CD4-positive, CD25-positive, alpha-beta regulatory T cell (primary cell): ENCODE measurements at regions not wholly inside any gene's neighbourhood (a gene's known extent, or its start where the extent isn't known, plus 50 kb on each side); places are given as distances from the start of the nearest gene placed in this dataset.
"Not testable (repeated sequence)": the region's sequence is repeated elsewhere in the genome, so short reads cannot be mapped to it uniquely, and the experiment has no call there.

Experiments
- ATAC-seq, 2 donors: fragments of 150-1000 bp; cut with Tn5 transposase; one replicate each; pipeline ENCODE4 v1.10.0; 2021; ENCODE audit warnings: low read depth in 2 of 2, moderate number of reproducible peaks in 2 of 2, moderate library complexity in 1 of 2
- DNase-seq, 3 donors: peaks; one replicate each; pipeline versions ENCODE4 v3.0.0 to v3.0.0-alpha.2; 2012 to 2022; ENCODE audit warnings: mixed read lengths in 1 of 3
- H3K27ac ChIP-seq: one replicate; pipeline ENCODE4 v1.7.0; 2013; ENCODE audit warnings: mild to moderate bottlenecking, low read length; ENCODE audit not compliant: insufficient read depth, poor library complexity, severe bottlenecking
- H3K27me3 ChIP-seq: one replicate; pipeline ENCODE4 v1.7.0; 2013; ENCODE audit warnings: low read length; ENCODE audit not compliant: control insufficient read depth, insufficient read depth
- H3K36me3 ChIP-seq: one replicate; pipeline ENCODE4 v1.7.0; 2013; ENCODE audit warnings: mild to moderate bottlenecking, low read length, moderate library complexity; ENCODE audit not compliant: control insufficient read depth, insufficient read depth
- H3K4me1 ChIP-seq: 2 replicates; pipeline ENCODE4 v1.7.0; 2013; ENCODE audit warnings: mild to moderate bottlenecking, low read length; ENCODE audit not compliant: insufficient read depth, control insufficient read depth, poor library complexity, severe bottlenecking
- H3K4me3 ChIP-seq: one replicate; pipeline ENCODE4 v1.7.0; 2013; ENCODE audit warnings: low read depth, mild to moderate bottlenecking, low read length, moderate library complexity
- H3K9me3 ChIP-seq, 2 experiments: 1 replicate in 1 of 2; 2 replicates in 1 of 2; pipeline ENCODE4 v1.7.0; 2013; ENCODE audit warnings: low read length in 2 of 2, mild to moderate bottlenecking in 1 of 2, moderate library complexity in 1 of 2; ENCODE audit not compliant: control insufficient read depth in 2 of 2
- H3K27ac Mint-ChIP-seq, 3 donors: one replicate each; pipeline ENCODE4 v1.8.0; 2020 to 2022; ENCODE audit warnings: mild to moderate bottlenecking in 3 of 3, mixed read lengths in 3 of 3, moderate library complexity in 2 of 3
- H3K27me3 Mint-ChIP-seq: one replicate; pipeline ENCODE4 v1.8.0; 2022; ENCODE audit warnings: mild to moderate bottlenecking, mixed read lengths
- H3K36me3 Mint-ChIP-seq: one replicate; pipeline ENCODE4 v1.8.0; 2020; ENCODE audit warnings: mixed read lengths
- H3K4me1 Mint-ChIP-seq, 4 donors: one replicate each; pipeline ENCODE4 v1.8.0; 2020 to 2022; ENCODE audit warnings: mixed read lengths in 4 of 4, mild to moderate bottlenecking in 1 of 4
- H3K4me3 Mint-ChIP-seq, 4 donors: one replicate each; pipeline ENCODE4 v1.8.0; 2020 to 2022; ENCODE audit warnings: mild to moderate bottlenecking in 4 of 4, mixed read lengths in 4 of 4, moderate library complexity in 3 of 4
- H3K9me3 Mint-ChIP-seq, 7 donors: one replicate each; pipeline ENCODE4 v1.8.0; 2020 to 2022; ENCODE audit warnings: mixed read lengths in 7 of 7, mild to moderate bottlenecking in 3 of 7, moderate library complexity in 2 of 7

GRCh38 chr16:66188917-66189725, 177.4 kb upstream of the CDH5 start:
- Mint-ChIP-seq H3K27me3 (peaks cover 4% of the 10 kb centered on the region), H3K4me1 (no peaks in the 10 kb centered on the region), H3K4me3 (no peak overlapping the region), H3K9me3 (peaks cover 0 to 6% (median 2%) of the 10 kb centered on the region in 7 donors), H3K36me3 (no peaks in the 10 kb centered on the region), H3K27ac (no peak overlapping the region)
- Histone ChIP-seq H3K36me3 (no peaks in the 10 kb centered on the region), H3K27me3 (peaks cover 2% of the 10 kb centered on the region), H3K4me3 (no peak overlapping the region), H3K9me3 (no peaks in the 10 kb centered on the region), H3K27ac (no peak overlapping the region), H3K4me1 (no peaks in the 10 kb centered on the region)
- ATAC-seq = no peak
- no peak for DNase-seq

DNA sequence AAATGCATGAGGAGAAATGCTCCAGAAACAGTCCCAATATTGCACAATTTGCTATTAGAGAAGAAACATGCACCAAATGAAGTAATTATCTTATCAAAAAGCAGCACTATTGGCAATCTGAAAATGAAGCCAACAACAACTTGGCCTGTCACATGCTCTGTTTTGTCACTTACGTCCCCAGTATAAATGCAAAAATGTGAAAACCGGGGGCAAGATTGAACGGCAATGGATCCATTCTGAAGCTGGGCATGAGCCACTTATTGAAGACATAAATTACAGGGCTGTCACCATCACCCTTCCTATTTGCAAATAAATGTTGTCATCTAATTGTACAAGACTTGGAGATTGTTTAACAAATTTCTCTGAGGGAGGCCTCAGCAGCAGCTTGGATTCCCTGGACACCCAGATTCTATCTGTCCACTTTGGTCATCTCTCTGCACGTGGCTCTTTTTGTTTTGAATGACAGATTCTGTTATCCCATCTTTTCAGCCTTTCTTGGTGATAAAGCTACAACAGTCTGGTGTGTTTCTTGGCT, 180.2 kb upstream of the CDH5 start:
- ATAC-seq (no peak), DNase-seq (no peak)
- Histone ChIP-seq H3K27ac (no peak overlapping the region), H3K9me3 (no peaks in the 10 kb centered on the region), H3K27me3 (peaks cover 1% of the 10 kb centered on the region), H3K4me3 (no peak overlapping the region), H3K4me1 (no peaks in the 10 kb centered on the region), H3K36me3 (no peaks in the 10 kb centered on the region)
- H3K4me3 Mint-ChIP-seq = no peak overlapping the region
- peaks cover 4% of the 10 kb centered on the region for H3K27me3 Mint-ChIP-seq
- H3K36me3 Mint-ChIP-seq = no peaks in the 10 kb centered on the region
- H3K4me1 Mint-ChIP-seq = no peaks in the 10 kb centered on the region
- peaks cover 0 to 4% (median 2%) of the 10 kb centered on the region in 7 donors for H3K9me3 Mint-ChIP-seq
- H3K27ac Mint-ChIP-seq = no peak overlapping the region

GRCh38 chr16:66182592-66182991, 183.9 kb upstream of the CDH5 start:
- Mint-ChIP-seq H3K4me1 (no peaks in the 10 kb centered on the region), H3K27me3 (peaks cover 11% of the 10 kb centered on the region), H3K9me3 (peaks cover 0 to 11% (median 2%) of the 10 kb centered on the region in 7 donors)

DNA sequence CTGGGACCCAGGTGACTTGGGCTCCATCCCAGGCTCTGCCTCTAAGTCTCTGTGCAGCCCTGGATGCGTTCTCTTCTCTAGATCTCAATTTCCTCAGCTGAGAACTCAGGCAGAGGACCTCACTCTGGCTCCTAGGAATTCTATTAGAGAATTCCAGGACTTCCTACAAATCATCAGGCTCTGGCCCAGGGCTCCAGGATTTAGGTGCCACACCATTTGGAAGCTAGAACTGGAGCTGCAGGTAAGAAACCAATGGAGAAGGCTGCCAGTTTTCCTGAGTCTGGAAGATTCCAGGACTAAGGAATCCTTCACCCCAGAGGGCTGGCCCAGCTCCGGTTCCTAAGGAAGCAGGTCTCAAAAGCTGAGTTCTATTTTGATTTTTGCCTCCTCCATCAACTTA, 189.8 kb upstream of the CDH5 start:
- Mint-ChIP-seq H3K27me3 (peaks cover 31% of the 10 kb centered on the region), H3K4me1 (no peaks in the 10 kb centered on the region), H3K4me3 (no peak overlapping the region), H3K9me3 (peaks cover 0 to 11% (median 2%) of the 10 kb centered on the region in 7 donors), H3K27ac (no peak overlapping the region), H3K36me3 (no peaks in the 10 kb centered on the region)
- Histone ChIP-seq H3K4me1 (no peaks in the 10 kb centered on the region), H3K9me3 (peaks cover 7 to 8% of the 10 kb centered on the region in 2 experiments), H3K36me3 (no peaks in the 10 kb centered on the region), H3K27ac (no peak overlapping the region), H3K27me3 (no peaks in the 10 kb centered on the region), H3K4me3 (no peak overlapping the region)
- no peak for ATAC-seq
- no peak for DNase-seq

More at GRCh38 chr16:66182592-66182991, 183.9 kb upstream of the CDH5 start:
- ATAC-seq (no peak), DNase-seq (no peak)
- no peaks in the 10 kb centered on the region for H3K4me1 ChIP-seq
- H3K9me3 ChIP-seq = peaks cover 7 to 8% of the 10 kb centered on the region in 2 experiments
- Mint-ChIP-seq H3K27ac (no peak overlapping the region), H3K4me3 (no peak overlapping the region), H3K36me3 (no peaks in the 10 kb centered on the region)
- no peaks in the 10 kb centered on the region for H3K27me3 ChIP-seq
- H3K27ac ChIP-seq = no peak overlapping the region
- H3K36me3 ChIP-seq = no peaks in the 10 kb centered on the region
- H3K4me3 ChIP-seq = no peak overlapping the region

DNA sequence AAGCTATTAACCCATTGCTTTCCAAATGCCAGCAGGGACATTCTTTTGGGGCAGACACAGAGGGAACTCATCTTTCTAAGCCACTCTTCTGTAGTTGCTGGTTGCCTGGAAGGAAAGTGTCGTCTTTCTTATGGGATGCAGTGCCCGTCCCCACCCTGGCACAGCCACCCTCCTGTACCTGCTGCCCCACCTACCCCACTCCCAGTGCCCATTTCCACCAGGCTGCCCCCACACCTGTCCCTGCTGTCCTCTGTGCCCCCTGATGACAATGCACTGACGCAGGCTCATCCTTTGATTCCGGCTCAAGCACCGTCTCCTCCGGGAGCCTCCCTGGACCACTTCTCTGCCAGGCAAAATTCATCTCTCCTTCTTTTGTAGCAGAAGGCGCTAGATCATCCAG, 190.4 kb upstream of the CDH5 start:
- no peak for ATAC-seq
- H3K4me1 Mint-ChIP-seq = no peaks in the 10 kb centered on the region
- Histone ChIP-seq H3K27ac (no peak overlapping the region), H3K27me3 (no peaks in the 10 kb centered on the region), H3K4me3 (no peak overlapping the region), H3K36me3 (no peaks in the 10 kb centered on the region), H3K9me3 (peaks cover 7 to 8% of the 10 kb centered on the region in 2 experiments), H3K4me1 (no peaks in the 10 kb centered on the region)
- H3K4me3 Mint-ChIP-seq = no peak overlapping the region
- H3K27ac Mint-ChIP-seq = no peak overlapping the region
- no peak for DNase-seq
- no peaks in the 10 kb centered on the region for H3K36me3 Mint-ChIP-seq
- peaks cover 0 to 11% (median 2%) of the 10 kb centered on the region in 7 donors for H3K9me3 Mint-ChIP-seq
- H3K27me3 Mint-ChIP-seq = peaks cover 32% of the 10 kb centered on the region

DNA sequence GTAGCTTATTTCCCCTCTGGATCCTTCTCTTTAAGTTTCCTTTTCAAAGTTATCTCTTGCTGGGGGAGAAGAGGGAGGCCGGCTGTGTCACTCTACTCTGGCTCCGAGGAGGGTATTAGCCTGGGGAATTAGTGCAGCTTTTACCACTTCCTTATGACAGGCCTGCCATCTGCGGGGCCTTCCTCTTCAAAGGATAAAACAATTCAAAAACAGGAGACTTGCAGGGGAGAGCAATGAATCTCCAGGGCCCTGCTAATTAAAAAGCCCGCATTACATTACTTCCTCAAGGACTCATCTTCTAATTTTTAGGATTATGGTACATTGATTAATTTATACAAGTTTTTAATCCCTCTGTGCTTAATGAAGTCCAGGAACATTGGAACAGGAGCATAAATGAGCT, 190.9 kb upstream of the CDH5 start:
- Histone ChIP-seq H3K4me3 (no peak overlapping the region), H3K27ac (no peak overlapping the region), H3K9me3 (peaks cover 7 to 8% of the 10 kb centered on the region in 2 experiments), H3K36me3 (no peaks in the 10 kb centered on the region), H3K27me3 (no peaks in the 10 kb centered on the region), H3K4me1 (no peaks in the 10 kb centered on the region)
- Mint-ChIP-seq H3K9me3 (peaks cover 0 to 11% (median 2%) of the 10 kb centered on the region in 7 donors), H3K4me1 (no peaks in the 10 kb centered on the region), H3K36me3 (no peaks in the 10 kb centered on the region), H3K27ac (no peak overlapping the region), H3K4me3 (no peak overlapping the region), H3K27me3 (peaks cover 32% of the 10 kb centered on the region)
- ATAC-seq = no peak
- DNase-seq = no peak

- Histone ChIP-seq H3K27ac (no peak overlapping the region), H3K4me3 (no peak overlapping the region), H3K36me3 (no peaks in the 10 kb centered on the region), H3K4me1 (no peaks in the 10 kb centered on the region), H3K9me3 (peaks cover 4% of the 10 kb centered on the region in 2 experiments), H3K27me3 (no peaks in the 10 kb centered on the region)
- Mint-ChIP-seq H3K27me3 (peaks cover 32% of the 10 kb centered on the region), H3K9me3 (peaks cover 0 to 9% (median 2%) of the 10 kb centered on the region in 7 donors), H3K4me1 (no peaks in the 10 kb centered on the region), H3K27ac (no peak overlapping the region), H3K4me3 (no peak overlapping the region), H3K36me3 (no peaks in the 10 kb centered on the region)
- ATAC-seq (no peak), DNase-seq (no peak)
Observed at GRCh38 chr16:66175058-66175457, 191.4 kb upstream of the CDH5 start.

GRCh38 chr16:66173796-66174195, 192.7 kb upstream of the CDH5 start:
- not testable (repeated sequence) for H3K36me3 ChIP-seq, H3K27ac ChIP-seq, H3K4me3 Mint-ChIP-seq, H3K4me1 ChIP-seq, H3K4me1 Mint-ChIP-seq, ATAC-seq, H3K9me3 Mint-ChIP-seq, H3K27ac Mint-ChIP-seq, H3K9me3 ChIP-seq, DNase-seq, H3K4me3 ChIP-seq, H3K27me3 ChIP-seq, H3K36me3 Mint-ChIP-seq
- H3K27me3 Mint-ChIP-seq = peaks cover 32% of the 10 kb centered on the region
